HG03457 (cell line): ENCODE measurements at regions not wholly inside any gene's neighbourhood (a gene's known extent, or its start where the extent isn't known, plus 50 kb on each side); places are given as distances from the start of the nearest gene placed in this dataset.
A peak's percentile ranks its signal among the peaks of the same experiment; 100 is the strongest.
"Not testable (repeated sequence)": the region's sequence is repeated elsewhere in the genome, so short reads cannot be mapped to it uniquely, and the experiment has no call there.

ENCODE experiments used
- ATAC-seq: cut with Tn5 transposase; IDR thresholded peaks from one replicate; pipeline ENCODE4 v1.9.1; 2021; ENCODE audit warnings: moderate number of reproducible peaks; ENCODE audit not compliant: unreplicated experiment

- no peak for ATAC-seq
Observed at GRCh38 chr12:59158681-59159080, 238.4 kb upstream of the LRIG3 start.

- ATAC-seq, result no peak
Observed at GRCh38 chr12:59158066-59158465, 237.8 kb upstream of the LRIG3 start.

GRCh38 chr12:59155448-59155847 is 235.1 kb upstream of the LRIG3 start:
- no peak for ATAC-seq

- ATAC-seq, result no peak
Observed at GRCh38 chr12:59151243-59151642, 230.9 kb upstream of the LRIG3 start.

- ATAC-seq, result peak; percentile 100
Observed at GRCh38 chr12:59149995-59150642, 229.8 kb upstream of the LRIG3 start.

- ATAC-seq, result no peak
Observed at GRCh38 chr12:59147791-59148190, 227.5 kb upstream of the LRIG3 start.

GRCh38 chr12:59142183-59142790 is 222.0 kb upstream of the LRIG3 start:
- no peak for ATAC-seq

- no peak for ATAC-seq
Observed at GRCh38 chr12:59134750-59135149, 214.4 kb upstream of the LRIG3 start.

GRCh38 chr12:59131462-59131861 is 211.2 kb upstream of the LRIG3 start:
- no peak for ATAC-seq

GRCh38 chr12:59122784-59123183 is 202.5 kb upstream of the LRIG3 start:
- ATAC-seq, result no peak

GRCh38 chr12:59121451-59121850 is 201.1 kb upstream of the LRIG3 start:
- ATAC-seq, result no peak

GRCh38 chr12:59119676-59120075 is 199.4 kb upstream of the LRIG3 start:
- ATAC-seq, result no peak

- ATAC-seq, result no peak
Observed at GRCh38 chr12:59118356-59118755, 198.1 kb upstream of the LRIG3 start.

- no peak for ATAC-seq
Observed at GRCh38 chr12:59115995-59116394, 195.7 kb upstream of the LRIG3 start.

- no peak for ATAC-seq
Observed at GRCh38 chr12:59115526-59115925, 195.2 kb upstream of the LRIG3 start.

- peak; percentile 72 for ATAC-seq
Observed at GRCh38 chr12:59113831-59114615, 193.7 kb upstream of the LRIG3 start.

- no peak for ATAC-seq
Observed at GRCh38 chr12:59111851-59112250, 191.5 kb upstream of the LRIG3 start.

- not testable (repeated sequence) for ATAC-seq
Observed at GRCh38 chr12:59108516-59108915, 188.2 kb upstream of the LRIG3 start.

GRCh38 chr12:59100585-59100984 is 180.3 kb upstream of the LRIG3 start:
- no peak for ATAC-seq

- no peak for ATAC-seq
Observed at GRCh38 chr12:59097876-59098275, 177.6 kb upstream of the LRIG3 start.

GRCh38 chr12:59096246-59096645 is 175.9 kb upstream of the LRIG3 start:
- ATAC-seq, result no peak
